Stimulated activated CD8-positive, alpha-beta memory T cell treated with anti-CD3 and anti-CD28 coated beads, Interleukin-7, amount 100 ng/mL, for 48 hours (primary cell): ENCODE measurements at regions not wholly inside any gene's neighbourhood (a gene's known extent, or its start where the extent isn't known, plus 50 kb on each side); places are given as distances from the start of the nearest gene placed in this dataset.

Experiments
- DNase-seq, 2 donors: peaks; one replicate each; pipeline ENCODE4 v3.0.0-alpha.2; 2020; ENCODE audit warnings: low read depth in 1 of 2; ENCODE audit errors: extremely low read depth in 1 of 2

DNA sequence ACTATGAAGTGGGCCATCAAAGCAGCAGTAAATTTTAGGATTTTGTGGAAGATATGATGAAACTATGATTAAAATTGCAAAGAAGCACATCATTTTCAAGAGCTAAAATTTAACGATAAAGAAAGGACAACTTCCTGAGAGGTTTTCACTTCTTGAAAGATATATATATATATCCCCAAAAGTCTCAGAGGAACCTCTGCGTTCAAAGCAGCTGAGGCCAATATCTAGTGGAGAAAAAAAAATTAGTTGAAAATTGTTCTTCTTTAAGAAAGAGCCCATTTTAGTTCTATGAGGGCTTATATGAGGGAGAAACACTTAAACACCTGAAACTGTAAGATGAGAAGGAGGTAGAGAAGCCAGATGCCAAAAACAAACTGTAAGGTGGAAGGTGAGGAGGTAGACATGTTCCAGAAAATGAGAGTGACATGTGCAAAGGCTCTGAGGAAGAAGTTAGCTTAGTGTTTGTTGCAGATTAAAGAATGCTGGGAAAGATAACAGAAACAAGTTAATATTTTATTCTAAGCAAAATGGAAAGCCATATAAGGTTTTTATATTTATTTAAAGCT, 72.9 kb upstream of the VRK2 start:
- no peak for DNase-seq

DNA sequence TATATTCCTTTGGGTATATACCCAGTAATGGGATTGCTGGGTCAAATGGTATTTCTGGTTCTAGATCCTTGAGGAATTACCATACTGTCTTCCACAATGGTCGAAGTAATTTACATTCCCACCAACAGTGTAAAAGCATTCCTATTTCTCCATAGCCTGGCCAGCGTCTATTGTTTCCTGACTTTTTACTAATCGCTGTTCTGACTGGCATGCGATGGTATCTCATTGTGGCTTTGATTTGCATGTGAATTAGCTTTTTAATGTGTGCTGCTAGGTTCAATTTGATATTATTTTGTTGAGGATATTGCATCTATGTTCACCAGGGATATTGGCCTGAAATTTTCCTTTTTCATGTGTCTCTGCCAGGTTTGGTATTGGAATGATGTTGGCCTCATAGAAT, 67.4 kb upstream of the VRK2 start:
- no peak for DNase-seq

DNA sequence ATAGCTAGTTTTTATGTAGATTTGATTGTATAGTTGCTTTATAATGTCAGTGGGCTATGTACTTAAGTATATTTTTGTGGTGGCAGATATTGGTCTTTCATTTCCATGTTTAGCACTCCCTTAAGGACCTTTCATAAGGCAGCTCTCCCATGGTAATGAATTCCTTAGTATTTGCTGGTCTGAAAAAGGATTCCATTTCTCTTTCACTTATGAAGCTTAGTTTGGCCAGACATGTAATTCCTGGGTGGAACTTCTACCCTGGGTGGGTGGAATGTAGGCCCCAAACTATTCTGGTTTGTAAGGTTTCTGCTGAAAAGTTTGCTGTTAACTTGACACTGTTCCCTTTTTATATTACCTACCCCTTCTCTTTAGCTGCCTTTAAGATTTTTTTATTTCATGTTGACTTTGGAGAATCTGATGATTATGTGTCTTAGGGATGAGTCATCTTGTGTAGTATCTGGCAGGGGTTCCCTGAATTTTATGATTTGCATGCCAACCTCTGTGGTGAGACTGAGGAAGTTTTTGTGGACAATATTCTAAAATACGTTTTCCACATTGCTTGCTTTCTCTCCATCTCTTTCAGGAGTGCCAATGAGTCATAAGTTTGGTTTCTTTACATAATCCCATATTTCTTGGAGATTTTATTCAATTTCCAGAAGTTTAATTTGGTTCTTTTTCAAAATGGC, 65.4 kb upstream of the VRK2 start:
- no peak for DNase-seq

DNA sequence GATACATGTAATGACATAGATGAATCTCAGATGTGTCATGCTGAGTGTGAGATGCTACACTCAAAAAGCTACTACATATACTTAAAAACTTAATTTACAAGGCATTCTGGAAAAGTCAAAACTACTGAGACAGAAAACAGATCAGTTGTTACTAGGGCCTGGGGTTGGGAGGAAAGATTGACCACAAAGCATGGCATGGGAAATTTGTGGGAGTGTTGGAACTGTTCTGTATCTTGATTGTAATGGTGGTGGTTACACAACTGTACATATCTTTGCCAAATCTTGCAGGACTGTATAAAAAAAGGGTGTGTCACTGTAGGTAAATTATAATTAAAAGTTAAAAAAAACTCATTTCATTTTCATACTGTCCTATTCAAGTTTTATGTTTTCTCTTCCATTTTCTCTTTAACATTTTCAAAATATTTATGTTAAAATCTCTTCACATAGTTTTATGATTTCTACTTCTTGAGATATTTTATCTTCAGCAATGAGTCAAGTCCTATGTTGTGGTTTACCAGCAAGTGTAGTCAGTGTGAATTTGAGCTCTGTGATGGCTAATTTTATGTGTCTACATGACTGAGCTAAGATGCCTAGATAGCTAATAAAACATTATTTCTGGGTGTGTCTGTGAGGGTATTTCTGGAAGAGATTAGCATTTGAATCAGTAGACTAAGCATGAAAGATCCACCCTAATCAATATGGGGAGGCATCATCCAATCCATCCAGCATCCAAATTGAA, 58.6 kb upstream of the VRK2 start:
- no peak for DNase-seq

DNA sequence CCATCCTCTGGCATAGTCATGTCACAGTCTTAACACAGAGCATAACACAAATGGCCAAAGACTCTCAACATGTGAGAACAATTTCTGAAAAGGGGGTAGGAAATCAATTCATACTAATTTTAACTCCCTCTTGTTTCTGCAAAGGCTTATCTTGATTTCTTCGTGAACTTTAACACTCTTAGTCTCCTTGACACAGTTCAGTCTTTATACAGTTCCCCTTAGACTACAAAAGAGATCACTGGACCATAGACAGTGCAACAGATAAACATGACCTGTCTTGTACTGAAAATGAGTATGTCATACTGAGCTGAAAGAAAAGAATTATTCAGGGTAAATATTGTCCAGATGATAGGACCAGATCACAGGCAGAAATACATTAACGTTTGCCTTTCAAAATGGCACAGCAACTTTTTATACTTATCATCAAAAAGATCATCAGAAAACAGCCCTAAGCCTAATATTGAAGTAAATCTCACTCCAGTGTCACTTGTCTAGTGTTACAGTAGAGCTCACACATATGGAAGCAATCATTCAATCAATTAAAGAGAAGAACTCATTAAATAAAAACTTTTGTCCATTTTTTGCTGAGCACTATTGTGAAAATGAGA, 56.4 kb upstream of the VRK2 start:
- no peak for DNase-seq
